NCI-H524 treated with DMSO at 0.1 percent for 48 hours (cell line): ENCODE measurements at regions not wholly inside any gene's neighbourhood (a gene's known extent, or its start where the extent isn't known, plus 50 kb on each side); places are given as distances from the start of the nearest gene placed in this dataset.
"Not testable (repeated sequence)": the region's sequence is repeated elsewhere in the genome, so short reads cannot be mapped to it uniquely, and the experiment has no call there.

Source experiments
- DNase-seq: peaks from one replicate; lab custom pipeline; 2025; lab: John Stamatoyannopoulos, UW

GRCh38 chr3:176190755-176191154 lies 1006.5 kb downstream of the TBL1XR1 start:
- DNase-seq, result peak; percentile 93

- no peak for DNase-seq
Observed at GRCh38 chr3:176183181-176183580, 1014.1 kb downstream of the TBL1XR1 start.

- no peak for DNase-seq
Observed at GRCh38 chr3:176174060-176174459, 1023.2 kb downstream of the TBL1XR1 start.

GRCh38 chr3:176172492-176172891 lies 1024.8 kb downstream of the TBL1XR1 start:
- no peak for DNase-seq

- no peak for DNase-seq
Observed at GRCh38 chr3:176167272-176167671, 1030.0 kb downstream of the TBL1XR1 start.

GRCh38 chr3:176160997-176161396 lies 1036.3 kb downstream of the TBL1XR1 start:
- DNase-seq, result no peak

GRCh38 chr3:176159796-176160195 lies 1037.5 kb downstream of the TBL1XR1 start:
- DNase-seq, result no peak

- DNase-seq, result no peak
Observed at GRCh38 chr3:176155012-176155411, 1042.3 kb downstream of the TBL1XR1 start.

- DNase-seq, result no peak
Observed at GRCh38 chr3:176149567-176149966, 1047.7 kb downstream of the TBL1XR1 start.

- DNase-seq, result no peak
Observed at GRCh38 chr3:176147251-176147650, 1050.0 kb downstream of the TBL1XR1 start.

GRCh38 chr3:176141837-176142236 lies 1055.4 kb downstream of the TBL1XR1 start:
- no peak for DNase-seq

- no peak for DNase-seq
Observed at GRCh38 chr3:176120507-176120906, 1076.8 kb downstream of the TBL1XR1 start.

- no peak for DNase-seq
Observed at GRCh38 chr3:176119826-176120225, 1077.5 kb downstream of the TBL1XR1 start.

- DNase-seq, result no peak
Observed at GRCh38 chr3:176106380-176106779, 1090.9 kb downstream of the TBL1XR1 start.

- no peak for DNase-seq
Observed at GRCh38 chr3:176097027-176097426, 1100.3 kb downstream of the TBL1XR1 start.

- not testable (repeated sequence) for DNase-seq
Observed at GRCh38 chr3:176093892-176094291, 1103.4 kb downstream of the TBL1XR1 start.

GRCh38 chr3:176090727-176091126 lies 1106.6 kb downstream of the TBL1XR1 start:
- no peak for DNase-seq

- no peak for DNase-seq
Observed at GRCh38 chr3:176088962-176089383, 1108.3 kb downstream of the TBL1XR1 start.

- no peak for DNase-seq
Observed at GRCh38 chr3:176087066-176087697, 1110.1 kb downstream of the TBL1XR1 start.

- DNase-seq, result no peak
Observed at GRCh38 chr3:176079785-176080184, 1117.5 kb downstream of the TBL1XR1 start.

GRCh38 chr3:176078906-176079305 lies 1118.4 kb downstream of the TBL1XR1 start:
- DNase-seq, result no peak

GRCh38 chr3:176075491-176075890 lies 1121.8 kb downstream of the TBL1XR1 start:
- DNase-seq, result no peak

- no peak for DNase-seq
Observed at GRCh38 chr3:176075046-176075445, 1122.2 kb downstream of the TBL1XR1 start.

- DNase-seq, result no peak
Observed at GRCh38 chr3:176074096-176074495, 1123.2 kb downstream of the TBL1XR1 start.
